HEK293 (cell line): ENCODE measurements at regions not wholly inside any gene's neighbourhood (a gene's known extent, or its start where the extent isn't known, plus 50 kb on each side); places are given as distances from the start of the nearest gene placed in this dataset.

Source experiments
- CTCF ChIA-PET: fragments of 350-600 bp; formaldehyde crosslinking; extraction: SDS; loops from one replicate; lab custom pipeline; 2021; ENCODE audit warnings: antibody characterized with exemption; lab: Yijun Ruan, JAX
- POLR2A ChIA-PET: fragments of 300-600 bp; formaldehyde crosslinking; extraction: SDS; loops from one replicate; lab custom pipeline; 2020; ENCODE audit warnings: antibody characterized with exemption, inconsistent platforms; lab: Yijun Ruan, JAX
- H3K27ac ChIP-seq: fragments of 200-500 bp; sonication (Bioruptor generic); 2 replicates; pipeline ENCODE4 v1.5.1; 2014; ENCODE audit warnings: low read depth, low read length, control low read depth, inconsistent platforms; ENCODE audit errors: extremely low read depth
- H3K36me3 ChIP-seq, 2 experiments: fragments of 200-500 bp in 1 of 2; sonication (Bioruptor generic) in 1 of 2; 1 replicate in 1 of 2; 2 replicates in 1 of 2; pipeline ENCODE4 v1.5.1; 2014 to 2017; ENCODE audit warnings: inconsistent platforms in 2 of 2, low read length in 2 of 2; ENCODE audit not compliant: control insufficient read depth in 2 of 2, insufficient read depth in 1 of 2
- H3K4me1 ChIP-seq: fragments of 200-500 bp; sonication (Bioruptor generic); 2 replicates; pipeline ENCODE4 v1.5.1; 2014; ENCODE audit warnings: mild to moderate bottlenecking, low read length, inconsistent platforms; ENCODE audit not compliant: control insufficient read depth, insufficient read depth
- H3K4me3 ChIP-seq: 2 replicates; pipeline ENCODE4 v1.5.1; 2011; ENCODE audit warnings: low read depth, mild to moderate bottlenecking, control low read depth, low read length, moderate library complexity
- H3K9me3 ChIP-seq: fragments of 200-500 bp; sonication (Bioruptor generic); 2 replicates; pipeline ENCODE4 v1.5.1; 2014; ENCODE audit warnings: low read depth, low read length, inconsistent platforms; ENCODE audit not compliant: control insufficient read depth, insufficient read depth
- BCL6B ChIP-seq: fragments of 450-650 bp; formaldehyde crosslinking; IDR thresholded peaks from 2 replicates; pipeline ENCODE4 v1.5.1; 2017; ENCODE audit warnings: missing biosample characterization, missing genetic modification characterization
- HOXA7 ChIP-seq: sonication (generic); formaldehyde crosslinking; IDR thresholded peaks from 2 replicates; pipeline ENCODE4 v1.8.1; 2022; ENCODE audit warnings: missing genetic modification reagents, borderline replicate concordance
- PRDM10 ChIP-seq: fragments of 450-650 bp; formaldehyde crosslinking; IDR thresholded peaks from 2 replicates; pipeline ENCODE4 v1.5.1; 2016; ENCODE audit warnings: missing biosample characterization, missing genetic modification characterization
- SP2 ChIP-seq: fragments of 450-650 bp; formaldehyde crosslinking; IDR thresholded peaks from 2 replicates; pipeline ENCODE4 v1.5.1; 2016; ENCODE audit warnings: missing biosample characterization, missing genetic modification characterization
- TRIM28 ChIP-seq: IDR thresholded peaks from 2 replicates; pipeline ENCODE4 v1.6.1; 2011; ENCODE audit warnings: low read length, control low read depth, borderline replicate concordance
- ZBTB7A ChIP-seq: fragments of 450-650 bp; formaldehyde crosslinking; IDR thresholded peaks from 2 replicates; pipeline ENCODE4 v1.5.1; 2016; ENCODE audit warnings: low read depth, missing biosample characterization, missing genetic modification characterization
- ZFP3 ChIP-seq: fragments of 450-650 bp; formaldehyde crosslinking; IDR thresholded peaks from 2 replicates; pipeline ENCODE4 v1.5.1; 2016; ENCODE audit warnings: low read depth, missing biosample characterization, missing genetic modification characterization
- ZNF140 ChIP-seq: fragments of 450-650 bp; formaldehyde crosslinking; IDR thresholded peaks from 2 replicates; pipeline ENCODE4 v1.5.1; 2016; ENCODE audit warnings: missing biosample characterization, missing genetic modification characterization
- ZNF16 ChIP-seq: fragments of 450-650 bp; formaldehyde crosslinking; IDR thresholded peaks from 2 replicates; pipeline ENCODE4 v1.5.1; 2016; ENCODE audit warnings: low read depth, missing biosample characterization, missing genetic modification characterization
- ZNF23 ChIP-seq: fragments of 450-650 bp; formaldehyde crosslinking; IDR thresholded peaks from 2 replicates; pipeline ENCODE4 v1.5.1; 2016; ENCODE audit warnings: missing biosample characterization, missing genetic modification characterization, borderline replicate concordance
- ZNF311 ChIP-seq: fragments of 450-650 bp; formaldehyde crosslinking; IDR thresholded peaks from 2 replicates; pipeline ENCODE4 v1.5.1; 2017; ENCODE audit warnings: missing biosample characterization, missing genetic modification characterization, borderline replicate concordance
- ZNF548 ChIP-seq: fragments of 450-650 bp; formaldehyde crosslinking; IDR thresholded peaks from 2 replicates; pipeline ENCODE4 v1.5.1; 2016; ENCODE audit warnings: missing biosample characterization, missing genetic modification characterization
- ZNF549 ChIP-seq: fragments of 450-650 bp; IDR thresholded peaks from 2 replicates; pipeline ENCODE4 v1.5.1; 2018; ENCODE audit warnings: missing biosample characterization, missing genetic modification characterization, mild to moderate bottlenecking, inconsistent platforms, moderate library complexity
- ZNF629 ChIP-seq: fragments of 450-650 bp; formaldehyde crosslinking; IDR thresholded peaks from 2 replicates; pipeline ENCODE4 v1.5.1; 2017; ENCODE audit warnings: missing biosample characterization, missing genetic modification characterization
- ZNF639 ChIP-seq: fragments of 450-650 bp; formaldehyde crosslinking; IDR thresholded peaks from 2 replicates; pipeline ENCODE4 v1.5.1; 2016; ENCODE audit warnings: missing biosample characterization, missing genetic modification characterization
- ZNF660 ChIP-seq: fragments of 450-650 bp; IDR thresholded peaks from 2 replicates; pipeline ENCODE4 v1.5.1; 2018; ENCODE audit warnings: missing biosample characterization, mild to moderate bottlenecking, missing genetic modification characterization
- ZNF785 ChIP-seq: fragments of 450-650 bp; formaldehyde crosslinking; IDR thresholded peaks from 2 replicates; pipeline ENCODE4 v1.5.1; 2016; ENCODE audit warnings: missing biosample characterization, missing genetic modification characterization
- ZNF791 ChIP-seq: fragments of 450-650 bp; formaldehyde crosslinking; IDR thresholded peaks from 2 replicates; pipeline ENCODE4 v1.5.1; 2016; ENCODE audit warnings: missing biosample characterization, missing genetic modification characterization
- ZNF837 ChIP-seq: fragments of 450-650 bp; formaldehyde crosslinking; IDR thresholded peaks from 2 replicates; pipeline ENCODE4 v1.5.1; 2016; ENCODE audit warnings: missing biosample characterization, missing genetic modification characterization
- ZNF843 ChIP-seq: fragments of 450-650 bp; formaldehyde crosslinking; IDR thresholded peaks from 2 replicates; pipeline ENCODE4 v1.5.1; 2016; ENCODE audit warnings: missing biosample characterization, missing genetic modification characterization

GRCh38 chr5:20105915-20106314 is 117.9 kb upstream of the CDH18 start:
- Histone ChIP-seq H3K36me3 (no peaks in the 10 kb centered on the region), H3K4me3 (no peak overlapping the region), H3K9me3 (no peaks in the 10 kb centered on the region), H3K27ac (no peak overlapping the region), H3K4me1 (no peaks in the 10 kb centered on the region)
- CTCF ChIA-PET, result no interaction called here
- TF ChIP-seq ZFP3 (tag by site-specific recombination) (no peak), ZNF23 (tag by site-specific recombination) (no peak), TRIM28 (no peak), ZNF837 (tag by site-specific recombination) (no peak), ZNF16 (tag by site-specific recombination) (no peak), ZNF629 (tag by site-specific recombination) (no peak), ZNF639 (tag by site-specific recombination) (no peak), ZNF660 (tag by site-specific recombination) (no peak), ZBTB7A (no peak), ZNF791 (no peak)
- POLR2A ChIA-PET, result no interaction called here

GRCh38 chr5:20102293-20102692 is 114.3 kb upstream of the CDH18 start:
- POLR2A ChIA-PET, result no interaction called here
- Histone ChIP-seq H3K27ac (no peak overlapping the region), H3K4me1 (no peaks in the 10 kb centered on the region), H3K4me3 (no peak overlapping the region), H3K9me3 (no peaks in the 10 kb centered on the region), H3K36me3 (no peaks in the 10 kb centered on the region)
- TF ChIP-seq ZNF548 (tag by site-specific recombination) (no peak), ZNF843 (tag by site-specific recombination) (no peak), SP2 (tag by site-specific recombination) (no peak), BCL6B (tag by site-specific recombination) (no peak), ZNF311 (tag by site-specific recombination) (no peak), ZNF140 (tag by site-specific recombination) (no peak), HOXA7 (CRISPR knock-in tag) (no peak), ZNF549 (no peak), PRDM10 (tag by site-specific recombination) (no peak), ZNF785 (tag by site-specific recombination) (no peak)
- CTCF ChIA-PET, result interaction anchor here (0.6 kb wide), 1 partner anchor 21 kb away, joined by 3 read pairs; no protein-coding TSS in a partner anchor
